Endothelial cell of umbilical vein (primary cell): ENCODE measurements at regions not wholly inside any gene's neighbourhood (a gene's known extent, or its start where the extent isn't known, plus 50 kb on each side); places are given as distances from the start of the nearest gene placed in this dataset.

Experiments used
- BruUV-seq: library from RNA; stranded (reverse); fragments of 400-500 nt; replicated peaks from 2 replicates; lab custom pipeline; 2021; lab: Mats Ljungman, UMichigan
- CTCF ChIA-PET: fragments of 300-600, 350-600 bp; sonication (Branson Sonifier 250); formaldehyde crosslinking; loops from one replicate; lab custom pipeline; 2021; ENCODE audit warnings: antibody characterized with exemption, inconsistent platforms; lab: Charles Lee
- POLR2A ChIA-PET: fragments of 300-600, 350-600 bp; sonication (Branson Sonifier 250); formaldehyde crosslinking; loops from one replicate; lab custom pipeline; 2021; ENCODE audit warnings: antibody characterized with exemption, inconsistent platforms; lab: Charles Lee
- DNase-seq: peaks from one replicate; pipeline ENCODE4 v3.0.0-alpha.2; 2011; ENCODE audit warnings: low read depth, low spot score
- FAIRE-seq: peaks from 2 replicates; lab custom pipeline; 2011; peaks lifted over from hg19 to GRCh38; lab: Jason Lieb, UNC
- H2AFZ ChIP-seq: 2 replicates; pipeline ENCODE4 v1.6.0; 2012; ENCODE audit warnings: low read depth, low read length, control low read depth, inconsistent platforms
- H3K27ac ChIP-seq: 2 replicates; pipeline ENCODE4 v1.5.1; 2011; ENCODE audit warnings: low read depth, mild to moderate bottlenecking, control low read depth, low read length, moderate library complexity; ENCODE audit not compliant: insufficient read depth
- H3K27me3 ChIP-seq, 2 experiments: 2 replicates each; pipeline versions ENCODE4 v1.6.0 to v1.6.1; 2011; ENCODE audit warnings: low read length in 2 of 2, mixed read lengths in 1 of 2; ENCODE audit not compliant: control insufficient read depth in 2 of 2, insufficient read depth in 2 of 2
- H3K36me3 ChIP-seq, 2 experiments: 2 replicates in 1 of 2; 3 replicates in 1 of 2; pipeline ENCODE4 v1.5.1; 2011; ENCODE audit warnings: low read length in 2 of 2, mild to moderate bottlenecking in 1 of 2, moderate library complexity in 1 of 2; ENCODE audit not compliant: control insufficient read depth in 2 of 2, insufficient read depth in 2 of 2; ENCODE audit errors: extremely low read depth in 1 of 2
- H3K4me1 ChIP-seq: 3 replicates; pipeline ENCODE4 v1.5.1; 2011; ENCODE audit warnings: mild to moderate bottlenecking, low read length; ENCODE audit not compliant: control insufficient read depth, insufficient read depth; ENCODE audit errors: extremely low read depth
- H3K4me2 ChIP-seq: 2 replicates; pipeline ENCODE4 v1.6.1; 2011; ENCODE audit warnings: low read length, control low read depth, mixed read lengths; ENCODE audit not compliant: insufficient read depth
- H3K4me3 ChIP-seq, 3 experiments: fragments of 200-600 bp in 1 of 3; sonication (generic), shearing (Covaris generic) in 1 of 3; replicated peaks in 1 of 3; 2 replicates each; pipeline ENCODE4 v1.5.1; 2011 to 2016; ENCODE audit warnings: control low read depth in 3 of 3, low read length in 3 of 3, mild to moderate bottlenecking in 2 of 3, inconsistent platforms in 1 of 3, low read depth in 1 of 3, moderate library complexity in 1 of 3; ENCODE audit not compliant: insufficient read depth in 1 of 3
- H3K79me2 ChIP-seq: 2 replicates; pipeline ENCODE4 v1.6.0; 2012; ENCODE audit warnings: low read length, inconsistent platforms; ENCODE audit not compliant: control insufficient read depth, insufficient read depth
- H3K9ac ChIP-seq: replicated peaks from 2 replicates; pipeline ENCODE3; 2011; ENCODE audit warnings: low read length, control low read depth; ENCODE audit not compliant: insufficient read depth; ENCODE audit errors: extremely low read depth
- H3K9me1 ChIP-seq: replicated peaks from 3 replicates; pipeline ENCODE4 v1.6.0; 2011; ENCODE audit warnings: mild to moderate bottlenecking, low read length; ENCODE audit not compliant: control insufficient read depth, insufficient read depth; ENCODE audit errors: extremely low read depth
- H3K9me3 ChIP-seq: replicated peaks from 2 replicates; pipeline ENCODE4 v1.5.1; 2012; ENCODE audit warnings: low read length, inconsistent platforms; ENCODE audit not compliant: control insufficient read depth, insufficient read depth
- H4K20me1 ChIP-seq: replicated peaks from 2 replicates; pipeline ENCODE3; 2011; ENCODE audit warnings: mild to moderate bottlenecking, low read length; ENCODE audit not compliant: control insufficient read depth, insufficient read depth; ENCODE audit errors: extremely low read depth
- EZH2 ChIP-seq: IDR thresholded peaks from 2 replicates; pipeline ENCODE4 v1.6.1; 2012; ENCODE audit warnings: borderline replicate concordance, low read depth, mild to moderate bottlenecking, moderate library complexity, low read length, inconsistent platforms; ENCODE audit not compliant: severe bottlenecking
- FOS ChIP-seq: IDR thresholded peaks from 2 replicates; pipeline ENCODE4 v1.6.1; 2011; ENCODE audit warnings: mild to moderate bottlenecking, low read length, moderate library complexity, borderline replicate concordance; ENCODE audit not compliant: insufficient read depth
- GATA2 ChIP-seq: IDR thresholded peaks from 2 replicates; pipeline ENCODE4 v1.7.0; 2011; ENCODE audit warnings: low read depth, mild to moderate bottlenecking, moderate library complexity, mixed read lengths, low read length; ENCODE audit not compliant: insufficient read length, insufficient read depth
- JUN ChIP-seq: IDR thresholded peaks from 2 replicates; pipeline ENCODE4 v1.6.1; 2011; ENCODE audit warnings: borderline replicate concordance, low read depth; ENCODE audit not compliant: insufficient read length, insufficient read depth
- MYC ChIP-seq: IDR thresholded peaks from one replicate; pipeline ENCODE4 v1.6.1; 2011; ENCODE audit warnings: mild to moderate bottlenecking, low read depth, low read length
- POLR2A ChIP-seq: IDR thresholded peaks from 2 replicates; pipeline ENCODE4 v1.6.1; 2012; ENCODE audit warnings: low read depth, mild to moderate bottlenecking, control low read depth, low read length
- POLR2AphosphoS5 ChIP-seq: IDR thresholded peaks from 2 replicates; pipeline ENCODE4 v1.6.1; 2012; ENCODE audit warnings: low read depth, mild to moderate bottlenecking, control low read depth, low read length, moderate library complexity; ENCODE audit not compliant: insufficient read depth
- dilution Hi-C: fragments of 300-500 bp; cut with MboI; formaldehyde crosslinking; loops from one replicate; pipeline ENCODE4 v1.15.0; 2019; ENCODE audit warnings: low sequenced_read_pairs; ENCODE audit not compliant: extremely low pct_ligation_motif_present
- intact Hi-C: fragments of 100-400 bp; cut with micrococcal nuclease; formaldehyde crosslinking; loops from one replicate; pipeline ENCODE4 v1.10.0; 2022
- TF ChIP-seq, protein P1 (sequence below): IDR thresholded peaks from 2 replicates; pipeline ENCODE4 v1.6.1; 2011; ENCODE audit not compliant: insufficient read depth, insufficient read length
- TF ChIP-seq, protein P2 (sequence below), 2 donors: IDR thresholded peaks; 1 replicate in 1 of 2; 2 replicates in 1 of 2; pipeline ENCODE4 v1.5.1; 2011; ENCODE audit warnings: low read length in 2 of 2, mild to moderate bottlenecking in 2 of 2, moderate library complexity in 2 of 2, control low read depth in 1 of 2, inconsistent platforms in 1 of 2, low read depth in 1 of 2; ENCODE audit not compliant: insufficient read depth in 1 of 2; ENCODE audit errors: extremely low read depth in 1 of 2

DNA sequence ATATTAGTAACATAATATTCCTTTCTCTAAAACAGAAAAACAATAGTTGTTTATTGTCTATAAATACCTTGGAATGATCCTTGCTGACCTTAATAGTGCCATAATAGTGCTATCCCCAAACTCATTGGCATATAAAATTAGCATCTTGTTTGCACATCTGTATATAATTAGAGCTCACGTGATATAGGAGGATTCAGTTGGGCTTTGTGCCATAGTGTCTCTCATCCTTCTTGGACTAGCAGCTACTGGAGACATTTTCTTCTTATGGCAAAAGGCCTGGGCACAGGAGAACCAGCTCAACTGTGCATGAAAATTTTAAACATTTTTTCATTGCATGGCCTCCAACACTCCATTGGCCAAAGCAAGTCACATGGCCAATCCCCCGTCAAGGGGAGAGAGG lies 342.5 kb downstream of the SPATA31D1 start:
- ChIA-PET POLR2A (no interaction called here), CTCF (no interaction called here)
- dilution Hi-C loops = no loop called here
- no TSS peak for BruUV-seq
- H3K4me2 ChIP-seq = no peak overlapping the region
- H3K4me1 ChIP-seq = no peaks in the 10 kb centered on the region
- H3K9me1 ChIP-seq = no peaks in the 10 kb centered on the region
- H4K20me1 ChIP-seq = no peaks in the 10 kb centered on the region
- no peaks in the 10 kb centered on the region for H3K9me3 ChIP-seq
- TF ChIP-seq, protein P1, sequence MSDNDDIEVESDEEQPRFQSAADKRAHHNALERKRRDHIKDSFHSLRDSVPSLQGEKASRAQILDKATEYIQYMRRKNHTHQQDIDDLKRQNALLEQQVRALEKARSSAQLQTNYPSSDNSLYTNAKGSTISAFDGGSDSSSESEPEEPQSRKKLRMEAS = no peak
- no peak for TF ChIP-seq POLR2A
- no peak for TF ChIP-seq FOS
- no peak for TF ChIP-seq GATA2
- no peak for TF ChIP-seq EZH2
- TF ChIP-seq, protein P2, sequence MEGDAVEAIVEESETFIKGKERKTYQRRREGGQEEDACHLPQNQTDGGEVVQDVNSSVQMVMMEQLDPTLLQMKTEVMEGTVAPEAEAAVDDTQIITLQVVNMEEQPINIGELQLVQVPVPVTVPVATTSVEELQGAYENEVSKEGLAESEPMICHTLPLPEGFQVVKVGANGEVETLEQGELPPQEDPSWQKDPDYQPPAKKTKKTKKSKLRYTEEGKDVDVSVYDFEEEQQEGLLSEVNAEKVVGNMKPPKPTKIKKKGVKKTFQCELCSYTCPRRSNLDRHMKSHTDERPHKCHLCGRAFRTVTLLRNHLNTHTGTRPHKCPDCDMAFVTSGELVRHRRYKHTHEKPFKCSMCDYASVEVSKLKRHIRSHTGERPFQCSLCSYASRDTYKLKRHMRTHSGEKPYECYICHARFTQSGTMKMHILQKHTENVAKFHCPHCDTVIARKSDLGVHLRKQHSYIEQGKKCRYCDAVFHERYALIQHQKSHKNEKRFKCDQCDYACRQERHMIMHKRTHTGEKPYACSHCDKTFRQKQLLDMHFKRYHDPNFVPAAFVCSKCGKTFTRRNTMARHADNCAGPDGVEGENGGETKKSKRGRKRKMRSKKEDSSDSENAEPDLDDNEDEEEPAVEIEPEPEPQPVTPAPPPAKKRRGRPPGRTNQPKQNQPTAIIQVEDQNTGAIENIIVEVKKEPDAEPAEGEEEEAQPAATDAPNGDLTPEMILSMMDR (IDR thresholded peaks at IDR 0.05; ENCODE audit: extremely low read depth in 1 of 2, insufficient read depth in 1 of 2, low read depth in 1 of 2, low read length in 2 of 2) = no peak
- no peak for TF ChIP-seq MYC
- no peak for TF ChIP-seq POLR2AphosphoS5
- TF ChIP-seq JUN = no peak
- H3K79me2 ChIP-seq = no peaks in the 10 kb centered on the region
- H2AFZ ChIP-seq = no peak overlapping the region
- no peaks in the 10 kb centered on the region for H3K27me3 ChIP-seq
- FAIRE-seq (no peak), DNase-seq (no peak)
- no peaks in the 10 kb centered on the region for H3K36me3 ChIP-seq
- H3K4me3 ChIP-seq = no peak overlapping the region
- H3K27ac ChIP-seq = no peak overlapping the region
- intact Hi-C loops = no loop called here
- H3K9ac ChIP-seq = no peak overlapping the region
